Transverse colon (tissue), 4 donors: ENCODE measurements at regions not wholly inside any gene's neighbourhood (a gene's known extent, or its start where the extent isn't known, plus 50 kb on each side); places are given as distances from the start of the nearest gene placed in this dataset.

Experiments used
- DNase-seq: peaks from one replicate; pipeline ENCODE4 v3.0.0-alpha.2; 2019
- H3K27ac ChIP-seq, 4 donors: fragments of 200-600 bp; sonication (generic); 2 replicates each; pipeline ENCODE4 v1.5.1; 2016 to 2018; ENCODE audit warnings: inconsistent platforms in 4 of 4
- H3K27me3 ChIP-seq: fragments of 200-600 bp; sonication (generic); 2 replicates; pipeline ENCODE4 v1.5.1; 2017; ENCODE audit warnings: inconsistent platforms
- H3K36me3 ChIP-seq, 4 donors: fragments of 200-600 bp; sonication (generic); 2 replicates each; pipeline ENCODE4 v1.5.1; 2017 to 2019; ENCODE audit warnings: inconsistent platforms in 4 of 4
- H3K4me1 ChIP-seq, 4 donors: fragments of 200-600 bp; sonication (generic); 2 replicates each; pipeline ENCODE4 v1.5.1; 2017 to 2020; ENCODE audit warnings: inconsistent platforms in 4 of 4
- H3K4me3 ChIP-seq, 4 donors: fragments of 200-600 bp; sonication (generic); 1 replicate in 1 of 4; 2 replicates in 3 of 4; pipeline versions ENCODE4 v1.5.1 to v1.6.1; 2017 to 2019; ENCODE audit warnings: inconsistent platforms in 4 of 4
- H3K9me3 ChIP-seq, 2 donors: fragments of 200-600 bp; sonication (generic); 2 replicates each; pipeline ENCODE4 v1.5.1; 2017 to 2019; ENCODE audit warnings: inconsistent platforms in 2 of 2
- EP300 ChIP-seq: sonication (generic); formaldehyde crosslinking; IDR thresholded peaks from one replicate; pipeline ENCODE4 v1.6.1; 2017; ENCODE audit warnings: antibody characterized with exemption, low read depth
- POLR2A ChIP-seq: fragments of 450-650 bp; IDR thresholded peaks from one replicate; pipeline ENCODE4 v1.6.1; 2016; ENCODE audit warnings: antibody characterized with exemption, mild to moderate bottlenecking, moderate library complexity
- POLR2AphosphoS5 ChIP-seq, 3 donors: sonication (generic); formaldehyde crosslinking; IDR thresholded peaks; one replicate each; pipeline ENCODE4 v1.6.1; 2016; ENCODE audit warnings: antibody characterized with exemption in 3 of 3
- WGBS, 2 donors: methylation state at CpG; one replicate each; pipeline ENCODE4 v1.1.5; 2018; ENCODE audit warnings: low coverage in 1 of 2; 5-methylcytosine and 5-hydroxymethylcytosine counted together
- in situ Hi-C, 4 donors: fragments of 200-750 bp; cut with MboI; loops; one replicate each; pipeline versions ENCODE4 v1.15.0 to v1.15.1; 2017; ENCODE audit warnings: low sequenced_read_pairs in 3 of 4, low pct_ligation_motif_present in 1 of 4, low pct_unique_long_range_greater_than_20kb in 1 of 4
- intact Hi-C: fragments of 100-400 bp; cut with DNase I; formaldehyde crosslinking; loops from one replicate; pipeline ENCODE4 v1.15.1; 2023; ENCODE audit warnings: low total_unique reads
- TF ChIP-seq, protein P1 (sequence below), 5 experiments: fragments of 200-600 bp in 3 of 5; fragments of 450-650 bp in 2 of 5; sonication (generic) in 3 of 5; IDR thresholded peaks; 1 replicate in 2 of 5; 2 replicates in 3 of 5; pipeline ENCODE4 v1.5.1; 2016 to 2017; ENCODE audit warnings: antibody characterized with exemption in 5 of 5, inconsistent platforms in 3 of 5, mild to moderate bottlenecking in 2 of 5, moderate library complexity in 1 of 5

DNA sequence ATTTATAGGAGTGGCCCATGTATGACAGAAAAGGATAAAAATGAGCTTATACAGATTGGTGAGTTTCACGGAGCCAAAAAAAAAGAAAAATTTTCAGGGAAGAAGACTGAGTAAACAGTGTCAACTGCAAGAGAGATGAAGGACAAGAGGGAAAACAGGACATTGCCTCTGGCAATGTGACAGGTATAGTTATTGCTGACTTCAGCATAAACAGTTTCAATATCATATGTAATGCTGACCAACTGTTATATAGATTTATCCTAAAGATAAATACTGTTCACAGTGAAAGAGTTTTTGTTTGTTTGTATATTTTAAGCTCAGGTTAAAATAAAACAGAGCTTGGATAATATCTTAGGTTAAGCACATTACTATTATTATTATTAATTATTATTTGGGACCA, 98.0 kb upstream of the FSIP2 start:
- no peak overlapping the region for H3K4me3 ChIP-seq
- intact Hi-C loops, result no loop called here
- no peaks in the 10 kb centered on the region for H3K36me3 ChIP-seq
- H3K27ac ChIP-seq, result no peak overlapping the region
- TF ChIP-seq, protein P1, sequence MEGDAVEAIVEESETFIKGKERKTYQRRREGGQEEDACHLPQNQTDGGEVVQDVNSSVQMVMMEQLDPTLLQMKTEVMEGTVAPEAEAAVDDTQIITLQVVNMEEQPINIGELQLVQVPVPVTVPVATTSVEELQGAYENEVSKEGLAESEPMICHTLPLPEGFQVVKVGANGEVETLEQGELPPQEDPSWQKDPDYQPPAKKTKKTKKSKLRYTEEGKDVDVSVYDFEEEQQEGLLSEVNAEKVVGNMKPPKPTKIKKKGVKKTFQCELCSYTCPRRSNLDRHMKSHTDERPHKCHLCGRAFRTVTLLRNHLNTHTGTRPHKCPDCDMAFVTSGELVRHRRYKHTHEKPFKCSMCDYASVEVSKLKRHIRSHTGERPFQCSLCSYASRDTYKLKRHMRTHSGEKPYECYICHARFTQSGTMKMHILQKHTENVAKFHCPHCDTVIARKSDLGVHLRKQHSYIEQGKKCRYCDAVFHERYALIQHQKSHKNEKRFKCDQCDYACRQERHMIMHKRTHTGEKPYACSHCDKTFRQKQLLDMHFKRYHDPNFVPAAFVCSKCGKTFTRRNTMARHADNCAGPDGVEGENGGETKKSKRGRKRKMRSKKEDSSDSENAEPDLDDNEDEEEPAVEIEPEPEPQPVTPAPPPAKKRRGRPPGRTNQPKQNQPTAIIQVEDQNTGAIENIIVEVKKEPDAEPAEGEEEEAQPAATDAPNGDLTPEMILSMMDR (IDR thresholded peaks at IDR 0.05), result no peak
- TF ChIP-seq POLR2AphosphoS5 (IDR thresholded peaks at IDR 0.05), result no peak
- no peak for TF ChIP-seq POLR2A
- TF ChIP-seq EP300, result no peak
- no peak for DNase-seq
- no peaks in the 10 kb centered on the region for H3K4me1 ChIP-seq
- no peaks in the 10 kb centered on the region for H3K27me3 ChIP-seq
- 74 to 83% methylated on average over 1 of the region's 1 CpG for WGBS, 2 donors
- in situ Hi-C loops, result no loop called here
- H3K9me3 ChIP-seq, result no peaks in the 10 kb centered on the region

GRCh38 chr2:185643434-185643833, 95.2 kb upstream of the FSIP2 start:
- no peak overlapping the region for H3K27ac ChIP-seq
- H3K4me3 ChIP-seq, result no peak overlapping the region
- no peak for DNase-seq
- no peaks in the 10 kb centered on the region for H3K4me1 ChIP-seq
- in situ Hi-C loops (no loop called here), intact Hi-C loops (no loop called here)
- H3K36me3 ChIP-seq, result no peaks in the 10 kb centered on the region
- WGBS, 2 donors, result 17 to 46% methylated on average over 1 of the region's 1 CpG
- H3K9me3 ChIP-seq, result no peaks in the 10 kb centered on the region
- TF ChIP-seq POLR2AphosphoS5 (IDR thresholded peaks at IDR 0.05) (no peak), EP300 (no peak), POLR2A (no peak)
- TF ChIP-seq, protein P1 (IDR thresholded peaks at IDR 0.05), result no peak
- H3K27me3 ChIP-seq, result no peaks in the 10 kb centered on the region

- H3K4me1 ChIP-seq, result no peaks in the 10 kb centered on the region
- no peak overlapping the region for H3K27ac ChIP-seq
- no peaks in the 10 kb centered on the region for H3K36me3 ChIP-seq
- no peak for DNase-seq
- no peak overlapping the region for H3K4me3 ChIP-seq
- WGBS, 2 donors, result 54 to 64% methylated on average over 3 of the region's 3 CpGs
- no peaks in the 10 kb centered on the region for H3K27me3 ChIP-seq
- in situ Hi-C loops (no loop called here), intact Hi-C loops (no loop called here)
- no peaks in the 10 kb centered on the region for H3K9me3 ChIP-seq
- TF ChIP-seq POLR2AphosphoS5 (IDR thresholded peaks at IDR 0.05) (no peak), POLR2A (no peak), EP300 (no peak)
- TF ChIP-seq, protein P1 (IDR thresholded peaks at IDR 0.05), result no peak
Observed at GRCh38 chr2:185644828-185645227, 93.8 kb upstream of the FSIP2 start.

GRCh38 chr2:185645529-185645928, 93.1 kb upstream of the FSIP2 start:
- WGBS, 2 donors, result 66 to 67% methylated on average over 1 of the region's 1 CpG
- no peak for DNase-seq
- Histone ChIP-seq H3K27me3 (no peaks in the 10 kb centered on the region), H3K36me3 (no peaks in the 10 kb centered on the region), H3K27ac (no peak overlapping the region), H3K4me1 (no peaks in the 10 kb centered on the region), H3K9me3 (no peaks in the 10 kb centered on the region), H3K4me3 (no peak overlapping the region)
- TF ChIP-seq EP300, result no peak
- no peak for TF ChIP-seq POLR2A
- TF ChIP-seq POLR2AphosphoS5 (IDR thresholded peaks at IDR 0.05), result no peak
- TF ChIP-seq, protein P1 (IDR thresholded peaks at IDR 0.05), result no peak
- in situ Hi-C loops, result no loop called here
- intact Hi-C loops, result no loop called here
